HuH-7.5 (cell line): ENCODE measurements at regions not wholly inside any gene's neighbourhood (a gene's known extent, or its start where the extent isn't known, plus 50 kb on each side); places are given as distances from the start of the nearest gene placed in this dataset.
"Not testable (repeated sequence)": the region's sequence is repeated elsewhere in the genome, so short reads cannot be mapped to it uniquely, and the experiment has no call there.

Experiments
- DNase-seq: peaks from one replicate; pipeline ENCODE4 v3.0.0; 2011; ENCODE audit warnings: low spot score

DNA sequence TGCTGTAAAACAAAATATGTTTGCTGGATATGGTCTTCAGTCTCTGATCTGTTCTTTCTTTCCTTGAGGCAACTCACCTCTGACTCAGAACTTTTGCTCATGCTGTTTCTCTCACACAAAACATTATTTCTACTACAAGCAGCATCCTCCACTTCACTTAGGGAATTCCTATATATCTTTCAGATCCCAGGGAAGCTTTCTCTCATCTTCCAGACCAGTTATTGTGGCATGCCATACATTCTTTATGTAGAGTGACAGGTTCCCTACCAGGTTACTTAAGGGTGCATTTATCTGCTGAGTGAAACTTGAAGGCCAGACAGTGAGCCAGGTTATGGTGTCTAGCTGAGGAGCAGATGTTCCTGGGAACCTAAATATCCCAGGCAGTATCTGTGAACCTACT, 1226.0 kb downstream of the CDH8 start:
- DNase-seq, result no peak

DNA sequence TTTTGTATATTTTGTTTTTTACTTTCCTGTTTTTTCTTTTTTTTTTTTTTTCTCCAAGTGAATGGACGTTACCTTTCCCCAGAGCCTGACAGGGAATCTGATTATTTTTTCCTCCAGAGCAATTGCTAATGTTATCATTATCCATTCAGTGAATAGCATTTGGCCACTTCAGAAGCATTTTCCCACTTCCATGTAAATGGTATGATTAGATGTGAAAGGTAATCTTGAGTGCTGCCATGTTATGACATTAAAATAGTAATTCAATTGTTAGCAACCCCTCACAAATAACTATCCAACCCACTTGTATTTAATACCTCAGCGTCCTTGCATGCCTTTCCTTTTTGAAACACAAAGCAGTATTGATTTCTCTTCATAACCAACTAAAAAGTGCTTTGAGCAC, 1243.8 kb downstream of the CDH8 start:
- no peak for DNase-seq

DNA sequence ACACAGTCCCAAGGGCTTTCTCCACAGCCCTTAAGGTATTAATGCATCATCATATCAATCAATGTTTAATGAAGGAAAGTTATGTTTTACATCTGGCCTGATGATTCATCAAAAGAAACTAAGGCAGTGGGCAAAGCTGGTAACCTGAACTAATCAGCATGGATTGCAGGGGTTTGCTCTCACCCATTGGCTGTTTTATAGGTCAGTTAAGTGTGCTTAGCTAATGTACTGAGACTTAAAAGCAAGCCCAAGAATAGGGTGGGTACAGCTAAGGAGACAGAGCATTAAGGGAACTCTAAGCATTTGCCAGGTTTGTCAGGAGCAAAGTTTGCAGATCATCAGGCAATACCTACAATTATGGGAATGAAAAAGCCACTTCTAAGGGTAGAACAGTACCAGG, 1247.6 kb downstream of the CDH8 start:
- DNase-seq, result no peak

DNA sequence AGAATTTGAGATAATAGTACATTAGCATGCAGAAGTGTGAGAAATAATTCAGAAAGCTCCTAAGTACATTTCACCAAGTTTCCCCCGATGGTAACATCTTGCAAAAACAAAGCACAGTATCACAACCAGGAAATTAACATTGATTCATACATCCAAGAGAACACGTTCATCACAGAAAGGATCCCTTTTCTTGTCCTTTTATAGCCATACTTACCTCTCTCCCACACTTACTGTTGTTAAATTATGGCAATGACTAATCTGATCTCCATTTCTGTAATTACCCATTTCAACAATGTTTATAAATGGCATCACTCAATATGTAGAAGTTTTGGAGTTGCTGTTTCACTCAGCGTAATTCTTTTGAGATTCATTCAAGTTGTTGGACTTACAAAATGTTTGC, 1260.0 kb downstream of the CDH8 start:
- DNase-seq, result no peak

DNA sequence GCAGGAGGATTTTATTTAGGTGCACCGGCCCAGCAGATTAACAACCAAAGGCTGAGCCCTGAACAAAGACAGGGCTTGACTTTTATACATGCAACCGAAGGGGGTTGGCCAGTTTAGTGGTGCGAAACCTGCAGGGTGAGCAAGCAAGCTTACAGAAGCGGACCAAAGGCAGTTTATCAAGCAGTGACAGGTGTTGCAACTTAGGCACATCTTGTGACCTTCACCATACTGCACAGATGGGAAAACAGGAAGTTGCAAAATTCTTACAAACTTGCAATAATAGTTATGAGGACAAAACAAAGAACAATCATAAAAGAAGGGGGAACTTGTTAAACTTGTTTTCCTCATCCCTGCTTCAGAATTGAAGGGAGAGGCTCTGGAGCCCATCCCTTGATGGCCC, 1265.1 kb downstream of the CDH8 start:
- no peak for DNase-seq

DNA sequence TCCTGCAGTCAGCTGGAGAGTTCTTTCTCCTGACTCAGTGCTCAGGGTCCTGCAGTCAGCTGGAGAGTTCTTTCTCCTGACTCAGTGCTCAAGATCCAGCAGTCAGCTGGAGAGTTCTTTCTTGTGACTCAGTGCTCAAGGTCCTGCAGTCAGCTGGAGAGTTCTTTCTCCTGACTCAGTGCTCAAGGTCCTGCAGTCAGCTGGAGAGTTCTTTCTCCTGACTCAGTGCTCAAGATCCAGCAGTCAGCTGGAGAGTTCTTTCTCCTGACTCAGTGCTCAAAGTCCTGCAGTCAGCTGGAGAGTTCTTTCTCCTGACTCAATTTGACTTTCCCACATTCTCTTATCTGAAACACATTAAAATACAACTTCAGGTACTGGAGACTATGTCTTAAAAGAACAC, 1265.9 kb downstream of the CDH8 start:
- DNase-seq, result not testable (repeated sequence)

DNA sequence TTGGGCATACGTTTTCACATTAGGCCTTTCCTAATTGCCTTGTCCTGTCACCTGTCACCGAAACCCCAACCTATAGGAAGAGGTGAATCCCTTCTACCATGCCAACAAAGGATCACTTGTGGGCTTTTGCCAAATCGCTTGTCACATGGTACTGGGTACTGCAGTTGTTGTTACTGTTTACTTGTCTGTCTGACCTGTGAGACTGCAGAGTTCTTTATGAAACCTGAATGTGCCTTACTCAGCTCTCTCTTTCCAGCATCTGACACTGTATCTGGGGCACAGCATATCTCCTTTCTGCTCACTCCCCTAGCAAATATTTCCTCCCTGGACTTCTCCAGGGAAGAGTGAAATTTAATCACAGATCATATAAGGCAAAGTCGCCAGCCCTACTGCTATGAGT, 1272.4 kb downstream of the CDH8 start:
- DNase-seq, result no peak

DNA sequence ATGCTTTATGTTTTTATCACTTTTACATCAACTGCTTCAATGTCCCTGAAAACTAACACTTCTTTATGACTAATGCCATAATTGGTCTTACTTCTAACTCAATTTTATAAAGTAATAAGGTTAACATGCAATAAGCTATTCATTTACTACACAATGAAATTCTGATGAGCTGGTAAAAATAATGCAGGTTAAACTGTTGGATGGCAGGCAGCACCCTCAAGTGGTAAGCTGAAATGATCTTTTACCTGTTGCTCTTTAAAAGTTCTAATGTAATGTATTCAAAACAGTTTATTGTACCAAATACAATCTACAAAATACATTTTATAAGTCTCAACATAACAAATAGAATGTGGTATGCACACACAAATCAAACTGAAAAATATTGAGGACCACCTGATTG, 1280.3 kb downstream of the CDH8 start:
- no peak for DNase-seq

DNA sequence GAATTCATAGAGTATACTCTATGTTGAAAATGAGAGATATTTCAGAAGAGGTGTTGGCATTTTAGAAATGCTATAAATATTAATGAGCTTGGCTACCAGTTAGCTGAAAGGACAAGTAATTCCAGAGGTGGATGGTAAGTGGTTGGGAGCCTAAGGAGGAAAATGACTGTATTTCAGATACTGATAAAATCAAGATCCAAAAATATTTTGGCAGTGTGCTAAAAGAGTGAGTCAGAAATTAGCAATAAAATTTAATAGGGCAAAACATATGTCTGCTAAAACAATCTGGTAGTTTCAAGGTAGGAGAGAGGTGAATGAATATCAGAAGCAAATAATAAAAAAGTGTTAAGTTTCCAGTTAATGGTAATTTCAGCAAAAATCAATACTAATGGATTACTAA, 1287.9 kb downstream of the CDH8 start:
- DNase-seq, result no peak

DNA sequence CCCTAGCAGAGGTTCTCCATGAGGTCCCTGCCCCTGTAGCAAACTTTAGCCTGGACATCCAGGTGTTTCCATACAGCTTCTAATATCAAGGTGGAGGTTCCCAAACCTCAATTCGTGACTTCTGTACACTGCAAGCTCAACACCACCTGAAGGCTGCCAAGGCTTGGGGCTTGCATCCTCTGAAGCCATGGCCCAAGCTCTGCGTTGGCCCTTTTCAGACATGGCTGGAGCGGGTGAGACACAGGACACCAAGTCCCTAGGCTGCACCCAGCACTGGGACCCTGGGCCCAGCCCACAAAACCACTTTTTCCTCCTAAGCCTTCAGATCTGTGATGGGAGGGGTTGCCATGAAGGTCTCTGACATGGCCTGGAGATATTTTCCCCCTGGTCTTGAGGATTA, 1292.0 kb downstream of the CDH8 start:
- no peak for DNase-seq

DNA sequence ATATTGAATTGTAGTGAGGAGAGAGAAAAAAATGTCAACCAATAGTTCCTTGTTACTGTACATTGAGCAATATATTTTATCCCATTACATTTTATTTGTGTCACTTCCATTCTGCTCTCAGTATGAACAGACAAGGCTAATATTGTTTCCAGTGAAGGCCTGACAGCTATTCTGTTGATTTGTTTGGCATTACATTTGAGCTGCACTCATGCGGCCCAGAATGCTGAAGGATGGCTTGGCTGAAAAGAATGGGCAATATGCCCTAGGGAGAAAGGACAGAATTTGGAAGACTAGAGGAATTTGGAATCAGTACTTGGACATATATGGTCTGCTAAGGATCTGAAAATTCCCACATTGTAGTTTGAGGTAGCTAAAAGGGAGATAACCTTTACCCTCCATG, 1294.4 kb downstream of the CDH8 start:
- no peak for DNase-seq

DNA sequence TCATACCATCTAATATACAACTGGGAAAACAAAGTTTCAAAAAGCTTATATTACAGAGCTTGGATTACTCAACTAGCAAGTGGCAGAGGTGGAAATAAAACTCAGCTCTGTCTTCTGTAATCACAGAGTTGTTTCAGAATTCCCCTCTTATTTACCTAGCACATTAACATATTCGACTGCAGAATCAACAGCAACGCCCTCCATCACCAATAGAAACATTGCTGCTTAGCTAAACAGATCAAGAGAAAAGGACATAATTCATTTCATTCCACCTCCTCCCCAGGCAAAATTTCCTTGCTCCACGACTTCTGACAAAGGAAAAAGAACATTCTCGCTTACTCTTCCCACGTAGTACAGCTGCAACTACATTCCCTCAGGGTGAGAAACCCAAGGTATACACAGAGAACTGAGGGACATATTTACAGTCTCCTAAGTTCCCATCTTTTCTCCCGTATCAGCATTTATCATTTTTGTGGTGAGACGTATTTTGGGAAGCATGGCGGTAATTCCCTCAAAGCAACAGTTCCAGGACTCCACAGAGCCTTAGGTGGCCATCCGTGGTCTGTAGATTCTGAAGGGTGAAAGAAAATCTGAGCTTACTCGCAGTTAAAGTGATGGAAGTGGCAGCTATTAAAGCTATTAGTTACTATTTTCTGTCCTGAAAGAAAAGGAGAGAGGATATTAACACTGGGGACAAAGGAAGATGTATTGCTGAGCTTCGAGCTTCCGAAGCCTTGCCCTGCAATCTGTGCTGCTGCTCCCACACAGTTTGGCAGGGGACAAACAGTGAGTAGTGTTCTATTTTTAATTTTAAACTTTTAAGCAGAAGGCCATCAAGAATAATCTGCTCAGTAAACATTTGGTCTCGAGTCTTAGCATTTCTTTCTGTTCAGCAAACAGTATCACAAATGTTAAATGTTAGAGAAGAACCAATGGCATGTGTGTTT, 1296.2 kb downstream of the CDH8 start:
- DNase-seq, result no peak

DNA sequence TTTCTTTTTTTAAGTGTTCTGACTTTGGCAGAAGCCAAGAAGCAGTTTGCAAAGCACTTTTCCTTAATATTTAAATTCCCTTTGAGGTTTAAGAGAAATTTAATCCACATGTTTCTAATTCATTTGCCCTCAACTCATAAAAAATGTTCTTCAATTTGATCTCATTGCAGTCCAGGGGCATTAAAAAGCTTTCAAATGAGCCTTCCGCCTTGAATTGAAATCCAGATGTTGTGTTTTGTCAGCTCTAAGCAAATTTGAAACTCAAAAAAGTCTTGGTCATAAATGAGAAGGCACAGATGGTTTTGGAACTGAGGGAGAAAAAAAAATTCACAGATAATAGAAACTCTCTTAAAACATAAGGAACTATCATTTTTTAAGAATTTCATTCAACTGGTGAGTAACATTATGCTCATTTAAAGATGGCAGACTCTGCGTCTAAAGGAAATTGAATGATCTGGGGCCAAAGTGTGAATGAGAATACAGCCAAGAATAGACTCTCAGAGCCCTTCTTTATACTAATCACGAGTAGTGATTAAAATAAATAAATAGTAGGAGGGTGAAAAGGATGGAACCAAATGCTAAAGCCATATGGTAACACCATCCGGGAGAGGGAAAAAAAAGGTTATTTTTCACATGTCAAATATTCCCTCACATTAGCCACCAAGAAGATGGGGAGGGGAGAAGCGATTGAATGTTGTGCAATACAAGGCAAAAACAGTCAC, 1304.7 kb downstream of the CDH8 start:
- DNase-seq, result no peak

DNA sequence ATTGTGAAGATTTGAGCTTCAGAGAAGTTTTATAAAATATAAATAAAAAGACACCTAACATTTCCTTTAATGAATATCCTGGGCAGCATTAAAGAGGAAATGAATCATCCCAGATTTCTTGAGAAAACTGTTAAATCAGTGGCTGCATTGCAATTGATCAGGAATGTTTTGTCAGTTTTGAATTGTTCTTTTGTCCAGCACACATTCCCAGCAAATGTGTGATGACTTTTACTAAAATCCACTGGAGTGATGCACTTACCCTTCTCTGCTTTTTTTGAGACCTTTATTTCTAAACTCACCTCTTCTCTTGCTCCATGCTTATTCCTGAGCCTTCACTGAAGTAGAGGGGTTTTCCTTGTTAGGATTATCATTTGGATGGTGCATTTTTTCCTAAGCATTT, 1307.2 kb downstream of the CDH8 start:
- DNase-seq, result no peak

DNA sequence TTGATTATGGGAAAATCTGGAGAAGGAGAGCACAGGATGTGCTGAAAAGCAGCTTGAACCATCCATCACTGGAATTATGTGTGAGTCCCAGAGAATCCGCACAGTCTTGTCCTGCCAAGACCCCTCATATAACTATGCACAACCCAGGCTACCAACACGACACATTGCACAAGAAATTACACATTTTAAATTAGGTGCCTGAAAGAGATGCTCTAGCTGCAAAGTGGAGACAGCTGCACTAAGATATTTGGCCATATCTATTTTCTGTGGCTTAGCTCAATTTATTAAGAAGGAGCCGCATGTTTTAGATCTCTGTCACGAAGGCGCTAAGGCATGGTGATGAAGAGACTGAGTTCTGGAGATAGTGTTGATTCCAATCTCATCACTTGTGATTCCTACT, 1308.4 kb downstream of the CDH8 start:
- DNase-seq, result no peak

DNA sequence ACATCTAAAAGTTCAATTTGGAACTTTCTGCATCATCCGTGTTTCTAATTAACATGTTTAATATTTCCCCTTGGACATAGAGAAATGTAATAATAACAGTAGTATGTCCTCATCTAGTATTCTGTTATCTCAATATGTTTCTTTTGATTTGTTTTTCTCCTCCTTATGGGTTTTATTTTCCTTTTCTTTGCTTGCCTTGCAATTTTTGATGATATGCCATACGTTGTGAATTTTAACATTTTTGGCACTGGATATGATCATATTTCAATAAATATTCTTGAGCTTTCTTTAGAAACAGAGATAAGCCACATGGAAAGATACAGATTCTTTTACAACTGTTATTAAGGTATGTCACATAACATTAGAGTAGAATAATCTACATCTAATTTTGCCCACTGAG, 1316.2 kb downstream of the CDH8 start:
- DNase-seq, result no peak

DNA sequence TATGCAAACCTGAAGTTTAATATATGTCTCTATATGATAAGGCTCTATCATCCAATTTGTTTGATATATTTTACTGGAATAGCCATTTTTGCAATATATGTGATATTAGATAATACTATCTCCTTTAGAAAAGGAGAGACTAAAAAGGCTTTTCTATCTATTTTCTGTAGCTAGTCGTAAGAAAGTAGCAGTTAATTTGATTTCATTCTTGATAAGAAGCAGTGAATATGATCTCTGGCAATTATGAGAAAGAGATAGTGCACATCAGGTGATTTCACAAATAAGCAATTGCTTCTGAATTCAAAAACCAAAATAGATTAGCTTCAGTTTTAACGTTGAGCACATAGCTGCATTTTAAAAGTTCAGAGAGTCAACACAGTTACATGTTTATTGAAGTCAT, 1318.4 kb downstream of the CDH8 start:
- DNase-seq, result no peak

DNA sequence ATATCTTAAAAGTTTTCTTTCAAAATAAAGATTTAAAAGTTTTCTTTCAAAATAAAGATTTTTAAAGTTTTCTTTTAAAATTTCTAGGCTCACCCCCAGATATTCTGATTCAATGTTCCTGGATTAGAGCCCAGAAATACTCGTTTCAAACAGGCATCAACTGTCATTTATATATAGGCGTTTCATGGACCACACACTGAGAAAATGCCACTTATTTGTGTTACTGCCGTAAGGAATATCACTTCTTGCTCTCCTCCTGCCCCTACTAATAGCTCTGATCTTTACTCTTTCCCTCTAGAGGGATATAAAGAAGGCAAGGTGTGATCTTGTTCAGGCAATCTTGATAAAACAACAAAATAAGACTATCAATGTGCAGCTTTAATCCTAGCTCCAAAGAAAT, 1324.1 kb downstream of the CDH8 start:
- no peak for DNase-seq

DNA sequence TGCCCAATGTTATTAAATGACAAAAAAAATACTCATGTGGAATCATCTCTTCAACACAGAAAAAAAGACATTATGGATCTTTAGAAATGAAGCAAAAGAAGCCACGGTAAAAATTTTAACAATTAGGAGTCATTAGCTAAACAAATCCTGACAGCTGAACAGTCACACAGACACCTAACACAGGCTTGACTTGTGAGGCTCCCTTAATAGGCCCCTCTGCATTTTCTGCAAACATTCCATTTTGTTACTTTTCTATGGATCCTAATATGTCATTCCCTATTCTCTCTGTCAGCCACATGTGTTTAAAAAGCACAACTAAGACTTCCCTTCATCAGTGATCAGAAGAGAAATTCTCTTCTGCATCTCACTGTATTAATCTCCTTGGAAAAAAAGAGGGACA, 1331.5 kb downstream of the CDH8 start:
- no peak for DNase-seq

DNA sequence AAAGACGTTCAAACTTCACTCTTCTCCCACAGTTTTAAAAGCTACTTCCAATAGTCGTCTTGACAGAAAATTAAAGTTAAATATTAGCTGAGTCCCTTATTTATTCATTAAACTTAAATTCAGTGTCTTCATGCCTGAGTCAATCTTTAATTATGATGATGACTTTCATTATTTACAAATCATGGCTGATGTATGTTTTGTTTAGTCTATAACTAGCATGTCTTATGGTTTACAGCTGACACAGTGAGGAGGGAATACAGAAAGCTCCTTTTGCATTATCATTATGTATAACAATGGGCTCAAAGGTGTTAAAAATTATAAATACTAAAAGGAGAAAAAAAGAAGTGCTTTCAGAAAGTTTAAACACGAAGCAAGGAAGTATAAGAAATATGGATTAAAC, 1333.1 kb downstream of the CDH8 start:
- no peak for DNase-seq

DNA sequence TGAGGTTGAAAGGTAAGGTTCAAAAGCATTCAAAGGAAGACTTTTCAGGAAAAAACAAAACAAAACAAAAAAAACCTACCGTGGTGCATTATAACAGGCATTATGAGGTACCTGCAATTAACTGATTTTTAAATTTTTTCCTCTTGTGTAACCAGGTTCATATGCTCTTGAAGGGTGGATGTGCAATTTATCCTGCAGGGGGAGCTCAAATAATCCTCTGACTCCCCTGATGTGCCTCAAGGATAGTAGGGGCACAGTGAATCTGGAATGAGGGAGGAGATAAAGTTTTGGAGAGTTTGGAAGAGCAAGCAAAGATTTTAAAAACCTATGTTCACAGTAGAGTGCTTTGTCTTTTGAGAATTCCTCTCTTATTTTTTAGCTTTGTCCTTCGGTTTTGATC, 1349.4 kb downstream of the CDH8 start:
- DNase-seq, result no peak

DNA sequence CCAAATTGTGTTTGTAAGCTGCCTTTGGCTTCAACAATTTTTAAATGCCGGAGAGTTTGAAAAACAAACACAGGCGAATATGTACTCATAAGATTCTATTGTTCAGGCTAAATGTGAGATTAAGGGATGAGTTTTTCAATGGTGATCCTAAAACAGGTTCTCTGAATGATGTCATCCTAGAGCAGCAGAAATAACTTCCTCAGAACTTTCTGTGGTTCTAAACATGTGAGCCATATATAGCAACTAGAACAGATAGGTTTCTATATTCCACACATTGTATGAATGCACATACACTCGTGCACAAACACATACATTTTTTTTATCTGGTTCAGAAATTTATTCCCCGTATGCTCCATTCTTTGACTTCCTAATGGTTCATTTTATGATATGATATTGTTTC, 1352.2 kb downstream of the CDH8 start:
- no peak for DNase-seq

DNA sequence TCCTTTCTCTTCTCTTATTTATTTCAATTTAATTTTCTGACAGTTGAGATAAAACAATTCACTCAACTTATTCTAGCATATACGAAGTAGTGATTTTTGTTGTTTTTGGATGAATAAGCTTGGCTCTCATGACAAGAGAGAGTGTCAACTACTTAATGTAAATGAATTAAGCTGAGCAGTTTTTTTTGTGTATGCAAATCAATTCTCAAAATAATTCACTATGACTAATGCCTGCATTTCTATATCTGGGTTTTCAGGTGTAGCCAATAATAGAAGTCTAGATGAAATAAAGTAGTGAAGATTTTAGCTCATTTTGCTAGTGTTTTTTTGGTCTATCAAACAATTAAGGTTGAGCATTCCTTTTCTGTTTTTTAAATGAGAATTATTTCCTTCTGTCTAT, 1354.0 kb downstream of the CDH8 start:
- no peak for DNase-seq

DNA sequence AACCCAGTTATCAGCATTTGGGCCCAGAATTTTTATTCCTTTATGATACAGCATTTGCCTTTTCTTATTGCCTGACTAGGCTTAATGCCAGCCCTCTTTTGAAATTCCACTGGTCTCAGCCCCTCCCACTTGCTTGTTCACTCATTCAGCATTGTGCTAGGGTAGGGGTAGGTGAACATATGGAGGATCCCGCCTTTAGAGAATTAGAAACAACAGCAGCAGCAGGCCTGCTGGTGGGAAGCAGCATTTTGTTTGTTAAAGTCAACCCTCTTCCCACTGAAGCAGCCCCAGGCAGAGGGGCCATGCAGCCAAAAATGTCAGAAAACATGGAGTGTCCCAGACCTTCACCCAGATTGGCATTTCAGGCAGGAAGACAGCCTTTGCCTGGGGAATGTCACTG, 1355.2 kb downstream of the CDH8 start:
- DNase-seq, result no peak
